RPMI7951 (cell line): ENCODE measurements at regions not wholly inside any gene's neighbourhood (a gene's known extent, or its start where the extent isn't known, plus 50 kb on each side); places are given as distances from the start of the nearest gene placed in this dataset.
"Not testable (repeated sequence)": the region's sequence is repeated elsewhere in the genome, so short reads cannot be mapped to it uniquely, and the experiment has no call there.

Experiments
- DNase-seq: peaks from one replicate; pipeline ENCODE4 v3.0.0-alpha.2; 2012; ENCODE audit warnings: low read depth

- no peak for DNase-seq
Observed at GRCh38 chr12:13924286-13924685, 57.1 kb downstream of the GRIN2B start.

GRCh38 chr12:13918897-13919296 lies 62.5 kb downstream of the GRIN2B start:
- no peak for DNase-seq

GRCh38 chr12:13915096-13915495 lies 66.3 kb downstream of the GRIN2B start:
- DNase-seq = no peak

GRCh38 chr12:13913371-13913770 lies 68.0 kb downstream of the GRIN2B start:
- DNase-seq = no peak

- DNase-seq = no peak
Observed at GRCh38 chr12:13911756-13912554, 69.4 kb downstream of the GRIN2B start.

GRCh38 chr12:13905794-13906193 lies 75.6 kb downstream of the GRIN2B start:
- DNase-seq = no peak

- DNase-seq = no peak
Observed at GRCh38 chr12:13900718-13901117, 80.7 kb downstream of the GRIN2B start.

GRCh38 chr12:13898387-13898786 lies 83.0 kb downstream of the GRIN2B start:
- not testable (repeated sequence) for DNase-seq

GRCh38 chr12:13897811-13898210 lies 83.6 kb downstream of the GRIN2B start:
- no peak for DNase-seq

GRCh38 chr12:13896063-13896626 lies 85.3 kb downstream of the GRIN2B start:
- DNase-seq = no peak

GRCh38 chr12:13891902-13892301 lies 89.5 kb downstream of the GRIN2B start:
- no peak for DNase-seq

GRCh38 chr12:13890943-13891342 lies 90.5 kb downstream of the GRIN2B start:
- DNase-seq = no peak

- no peak for DNase-seq
Observed at GRCh38 chr12:13887779-13888388, 93.5 kb downstream of the GRIN2B start.

- DNase-seq = no peak
Observed at GRCh38 chr12:13882176-13882575, 99.2 kb downstream of the GRIN2B start.

- no peak for DNase-seq
Observed at GRCh38 chr12:13880613-13881012, 100.8 kb downstream of the GRIN2B start.

- DNase-seq = no peak
Observed at GRCh38 chr12:13875744-13876143, 105.7 kb downstream of the GRIN2B start.

GRCh38 chr12:13870255-13870654 lies 111.1 kb downstream of the GRIN2B start:
- DNase-seq = no peak

- DNase-seq = peak; percentile 50
Observed at GRCh38 chr12:13864081-13864673, 117.2 kb downstream of the GRIN2B start.

GRCh38 chr12:13857750-13858149 lies 123.7 kb downstream of the GRIN2B start:
- DNase-seq = no peak

- DNase-seq = no peak
Observed at GRCh38 chr12:13853471-13853870, 127.9 kb downstream of the GRIN2B start.

- no peak for DNase-seq
Observed at GRCh38 chr12:13851828-13852227, 129.6 kb downstream of the GRIN2B start.

- no peak for DNase-seq
Observed at GRCh38 chr12:13849456-13849855, 131.9 kb downstream of the GRIN2B start.

- no peak for DNase-seq
Observed at GRCh38 chr12:13843841-13844240, 137.6 kb downstream of the GRIN2B start.
